ENCODE measurements at regions not wholly inside any gene's neighbourhood (a gene's known extent, or its start where the extent isn't known, plus 50 kb on each side); places are given as distances from the start of the nearest gene placed in this dataset.

DNA sequence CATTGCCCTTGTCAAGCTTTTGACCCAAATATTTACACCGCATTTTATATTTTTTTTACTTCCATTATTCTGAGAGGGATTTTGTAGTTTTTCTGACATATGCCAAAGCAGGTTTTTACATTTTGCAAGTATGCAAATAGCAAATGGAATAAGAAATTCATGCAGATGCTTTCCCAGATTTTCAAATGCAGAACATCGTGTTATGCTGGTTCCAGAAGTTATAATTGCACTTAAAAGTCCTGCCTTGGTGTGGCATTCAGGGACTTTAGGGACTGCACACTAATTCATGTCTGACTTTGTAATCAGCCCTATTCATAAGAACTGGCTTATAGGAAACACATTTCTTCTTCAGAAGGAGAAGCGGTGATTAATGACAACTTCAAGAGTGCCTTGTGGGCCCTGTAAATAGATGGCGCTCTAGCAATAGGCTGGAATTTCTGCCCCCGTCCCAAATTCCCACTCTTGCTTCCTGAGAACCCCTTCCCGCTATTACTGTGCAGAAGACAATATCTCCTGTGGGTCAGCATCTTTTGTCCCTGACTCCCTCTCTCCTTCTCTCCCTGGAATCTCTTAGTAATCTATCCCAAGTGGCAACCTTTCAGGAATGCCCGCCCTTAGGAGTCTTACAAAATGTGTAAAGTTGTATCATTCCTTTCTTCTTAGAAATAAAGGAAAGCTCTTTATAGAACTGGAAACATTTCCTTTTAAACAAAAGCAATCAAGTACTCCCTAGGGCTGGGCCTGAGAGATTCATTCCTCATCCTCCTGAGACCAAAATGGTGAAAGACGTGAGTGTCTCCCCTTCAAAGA, 264.0 kb downstream of the INHBA start:
- no peak overlapping the region for H2BK120ac ChIP-seq (ENCODE audit: low read depth, low read length, poor library complexity, severe bottlenecking)
- H3K27ac Mint-ChIP-seq, result peak overlapping the region in 2 of 3 experiments; percentile 37 to 74; a peak in 2 of 7 replicates
- H3K56ac ChIP-seq (ENCODE audit: insufficient read length, low read depth, low read length), result no peak overlapping the region
- no peak overlapping the region for H4K5ac ChIP-seq (ENCODE audit: insufficient read length, low read depth, low read length)
- H3K27me3 Mint-ChIP-seq (ENCODE audit: low read depth), result peaks cover 2% of the 10 kb centered on the region; the same call in 1 of the 2 replicates
- DNase-seq, result no peak
- no CpG with 5 or more reads among the region's 8 CpGs for WGBS (ENCODE audit: extremely low coverage, insufficient read length, low lambda C conversion rate)
- no peak overlapping the region for H3K23ac ChIP-seq (ENCODE audit: insufficient read length, low read depth, low read length)
- no peak overlapping the region for H4K8ac ChIP-seq (replicated peaks; ENCODE audit: insufficient read length, low read depth, low read length)
- no peak overlapping the region for H3K4me3 Mint-ChIP-seq
- no peaks in the 10 kb centered on the region for H3K23me2 ChIP-seq (ENCODE audit: insufficient read length, low read depth, low read length, poor library complexity, severe bottlenecking)
- no peak overlapping the region for H4K91ac ChIP-seq (ENCODE audit: insufficient read length, low read depth, low read length)
- H3K9me3 Mint-ChIP-seq, result peaks cover 6 to 10% of the 10 kb centered on the region in 2 experiments; a peak in 4 of 5 replicates
- TF ChIP-seq, protein P1, sequence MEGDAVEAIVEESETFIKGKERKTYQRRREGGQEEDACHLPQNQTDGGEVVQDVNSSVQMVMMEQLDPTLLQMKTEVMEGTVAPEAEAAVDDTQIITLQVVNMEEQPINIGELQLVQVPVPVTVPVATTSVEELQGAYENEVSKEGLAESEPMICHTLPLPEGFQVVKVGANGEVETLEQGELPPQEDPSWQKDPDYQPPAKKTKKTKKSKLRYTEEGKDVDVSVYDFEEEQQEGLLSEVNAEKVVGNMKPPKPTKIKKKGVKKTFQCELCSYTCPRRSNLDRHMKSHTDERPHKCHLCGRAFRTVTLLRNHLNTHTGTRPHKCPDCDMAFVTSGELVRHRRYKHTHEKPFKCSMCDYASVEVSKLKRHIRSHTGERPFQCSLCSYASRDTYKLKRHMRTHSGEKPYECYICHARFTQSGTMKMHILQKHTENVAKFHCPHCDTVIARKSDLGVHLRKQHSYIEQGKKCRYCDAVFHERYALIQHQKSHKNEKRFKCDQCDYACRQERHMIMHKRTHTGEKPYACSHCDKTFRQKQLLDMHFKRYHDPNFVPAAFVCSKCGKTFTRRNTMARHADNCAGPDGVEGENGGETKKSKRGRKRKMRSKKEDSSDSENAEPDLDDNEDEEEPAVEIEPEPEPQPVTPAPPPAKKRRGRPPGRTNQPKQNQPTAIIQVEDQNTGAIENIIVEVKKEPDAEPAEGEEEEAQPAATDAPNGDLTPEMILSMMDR (conservative IDR thresholded peaks at IDR 0.05), result peak; percentile 36; the same call in 1 of the 3 replicates
- no peaks in the 10 kb centered on the region for H3K79me2 ChIP-seq (ENCODE audit: insufficient read depth, low read length)
- H3K4ac ChIP-seq (ENCODE audit: low read depth, low read length), result no peak overlapping the region
- H3K18ac ChIP-seq (ENCODE audit: insufficient read length, low read depth, low read length), result no peak overlapping the region
- no peaks in the 10 kb centered on the region for H3K79me1 ChIP-seq (ENCODE audit: insufficient read depth, low read depth, low read length, poor library complexity, severe bottlenecking)
- H3K4me1 ChIP-seq (ENCODE audit: insufficient read depth, low read length), result peaks cover 3% of the 10 kb centered on the region; the same call in 1 of the 2 replicates
- H3K27me3 ChIP-seq (ENCODE audit: insufficient read depth, low read length), result no peaks in the 10 kb centered on the region
- no peak overlapping the region for H3T11ph ChIP-seq (ENCODE audit: low read length)
- no peak overlapping the region for H3K14ac ChIP-seq (ENCODE audit: insufficient read depth, low read length)
- H3K27ac ChIP-seq (ENCODE audit: insufficient read length, low read depth, low read length), result no peak overlapping the region
- H4K20me1 ChIP-seq (ENCODE audit: control insufficient read depth, insufficient read depth, insufficient read length), result no peaks in the 10 kb centered on the region
- H3K9ac ChIP-seq (ENCODE audit: extremely low read depth, insufficient read length, low read length), result no peak overlapping the region
- no peak overlapping the region for H2BK15ac ChIP-seq (ENCODE audit: low read depth, low read length)
- H2BK20ac ChIP-seq (ENCODE audit: low read depth, low read length, poor library complexity, severe bottlenecking), result no peak overlapping the region
- peaks cover 9 to 11% of the 10 kb centered on the region in 2 experiments for H3K4me1 Mint-ChIP-seq
- no peaks in the 10 kb centered on the region for H3K9me3 ChIP-seq (ENCODE audit: control insufficient read depth, low read depth, low read length)
- no peak overlapping the region for H2AK5ac ChIP-seq (ENCODE audit: insufficient read length, low read length)
- H2BK5ac ChIP-seq (ENCODE audit: insufficient read length, low read length), result no peak overlapping the region
- H2AFZ ChIP-seq (ENCODE audit: low read length), result no peak overlapping the region
- no peak overlapping the region for H3K4me2 ChIP-seq (ENCODE audit: insufficient read depth, insufficient read length, low read length)
- H3K36me3 Mint-ChIP-seq (ENCODE audit: insufficient read depth in 1 of 3, low read depth in 3 of 3), result peaks cover 1 to 4% (median 3%) of the 10 kb centered on the region in 3 experiments; a peak in 4 of 7 replicates
- no peak overlapping the region for H2BK12ac ChIP-seq (ENCODE audit: insufficient read length, low read depth, low read length)

Measured in H9 (cell line).